Neural crest cell (in vitro differentiated cells): ENCODE measurements at regions not wholly inside any gene's neighbourhood (a gene's known extent, or its start where the extent isn't known, plus 50 kb on each side); places are given as distances from the start of the nearest gene placed in this dataset.

Experiments
- DNase-seq: peaks from one replicate; pipeline ENCODE4 v3.0.0; 2021; ENCODE audit warnings: low read depth, mixed read lengths, low spot score
- H3K27ac Mint-ChIP-seq: one replicate; pipeline ENCODE4 v1.8.0; 2021; ENCODE audit warnings: mild to moderate bottlenecking, mixed read lengths; ENCODE audit not compliant: unreplicated experiment
- H3K27me3 Mint-ChIP-seq: 2 replicates; pipeline ENCODE4 v1.8.0; 2021; ENCODE audit warnings: low read depth, mild to moderate bottlenecking, mixed read lengths
- H3K36me3 Mint-ChIP-seq: 2 replicates; pipeline ENCODE4 v1.8.0; 2021; ENCODE audit warnings: low read depth, mild to moderate bottlenecking, mixed read lengths
- H3K4me1 Mint-ChIP-seq: 2 replicates; pipeline ENCODE4 v1.8.0; 2021; ENCODE audit warnings: mixed read lengths
- H3K4me3 Mint-ChIP-seq: one replicate; pipeline ENCODE4 v1.8.0; 2021; ENCODE audit warnings: mild to moderate bottlenecking, mixed read lengths
- H3K9me3 Mint-ChIP-seq: 2 replicates; pipeline ENCODE4 v1.8.0; 2021; ENCODE audit warnings: mixed read lengths
- CTCF ChIP-seq: fragments of 200-600 bp; sonication (generic); conservative IDR thresholded peaks from 2 replicates; pipeline ENCODE4 v1.5.0; 2021; ENCODE audit warnings: antibody characterized with exemption, mild to moderate bottlenecking

DNA sequence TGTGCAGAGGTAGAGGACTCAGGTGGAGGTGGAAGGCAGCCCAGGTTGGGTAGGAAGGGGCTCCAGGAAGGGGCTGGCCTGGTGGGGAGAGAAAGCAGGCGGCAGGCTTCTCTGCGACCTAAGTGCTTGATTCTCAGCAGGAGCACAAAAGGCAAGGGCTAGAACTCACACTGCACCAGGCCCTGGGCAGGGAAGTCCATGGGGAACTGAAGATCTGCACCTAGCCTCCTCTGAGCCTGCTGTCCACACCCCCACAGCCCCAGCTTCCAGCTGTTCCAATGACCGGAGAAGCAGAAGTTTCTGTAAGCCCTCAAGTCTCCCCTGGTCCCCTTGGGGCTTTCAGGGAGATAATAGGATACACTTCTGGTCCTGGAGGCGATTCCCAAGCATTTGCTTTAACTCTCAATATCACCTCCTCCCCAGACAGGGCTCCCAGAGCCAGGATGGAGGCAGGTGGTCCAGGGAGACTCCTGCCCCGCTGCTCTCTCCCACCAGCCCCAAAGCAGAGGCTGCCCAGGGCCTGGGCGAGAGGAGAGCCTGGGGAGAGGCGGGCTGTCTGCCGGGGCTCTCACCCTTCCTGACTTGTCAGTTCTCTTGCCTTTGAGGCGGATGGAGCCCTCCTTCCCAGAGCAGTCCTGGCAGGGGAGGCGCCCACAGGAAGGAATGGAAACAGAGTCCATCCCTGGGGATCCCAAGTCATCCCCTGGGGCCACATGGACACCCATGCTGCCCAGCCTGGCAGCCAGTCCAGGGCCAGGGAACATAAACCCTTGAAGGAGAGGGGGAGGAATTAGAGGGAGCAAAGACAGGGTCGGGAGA is 126.0 kb downstream of the RBFOX3 start:
- no peak for DNase-seq
- Mint-ChIP-seq H3K4me1 (peaks cover 10% of the 10 kb centered on the region), H3K27me3 (peaks cover 4% of the 10 kb centered on the region), H3K27ac (peak overlapping the region; percentile 43), H3K4me3 (no peak overlapping the region), H3K9me3 (no peaks in the 10 kb centered on the region), H3K36me3 (no peaks in the 10 kb centered on the region)
- no peak for TF ChIP-seq CTCF

- no peak for TF ChIP-seq CTCF
- Mint-ChIP-seq H3K9me3 (no peaks in the 10 kb centered on the region), H3K4me3 (no peak overlapping the region), H3K27me3 (peaks cover 4% of the 10 kb centered on the region), H3K36me3 (no peaks in the 10 kb centered on the region), H3K27ac (no peak overlapping the region), H3K4me1 (peaks cover 10% of the 10 kb centered on the region)
- DNase-seq, result no peak
Measured at GRCh38 chr17:79483842-79484241, 127.0 kb downstream of the RBFOX3 start.

DNA sequence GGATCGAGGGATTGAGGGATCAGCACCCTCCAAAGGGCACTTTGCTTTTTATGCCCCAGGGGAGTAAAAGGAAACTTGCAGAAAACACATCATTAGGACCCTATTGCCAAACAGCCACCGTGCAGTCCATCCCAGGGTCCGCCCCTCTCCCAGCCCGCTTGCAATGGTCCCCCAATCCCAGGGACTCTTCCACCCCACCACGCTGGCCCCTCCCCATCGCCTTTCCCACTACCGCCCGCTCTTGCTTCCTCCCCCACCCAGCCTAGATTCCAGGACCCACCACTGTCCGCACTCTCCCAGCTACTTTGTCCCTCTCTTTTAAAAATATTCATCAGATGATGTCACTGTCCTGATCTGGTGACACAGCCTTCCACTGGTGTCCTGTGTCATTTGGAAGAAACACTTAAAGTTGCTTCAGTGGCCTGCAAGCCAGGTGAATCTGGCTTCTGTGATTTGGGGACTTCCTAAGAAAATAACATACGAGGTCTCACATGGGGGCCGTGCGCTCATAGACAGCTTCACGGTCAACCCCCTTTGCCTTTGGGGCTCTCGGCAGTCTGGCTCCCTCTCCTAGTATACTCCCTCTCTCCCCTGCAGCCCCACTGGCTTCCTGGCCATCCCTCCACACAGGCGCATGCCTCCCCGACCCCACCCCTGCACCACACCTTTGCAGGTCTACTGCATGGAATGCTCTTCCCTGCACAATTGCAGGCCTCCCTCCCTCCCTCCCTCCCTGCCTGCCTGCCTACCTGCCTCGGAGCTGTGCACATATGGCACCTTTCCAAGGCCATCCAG is 127.9 kb downstream of the RBFOX3 start:
- H3K27me3 Mint-ChIP-seq, result peaks cover 4% of the 10 kb centered on the region

DNA sequence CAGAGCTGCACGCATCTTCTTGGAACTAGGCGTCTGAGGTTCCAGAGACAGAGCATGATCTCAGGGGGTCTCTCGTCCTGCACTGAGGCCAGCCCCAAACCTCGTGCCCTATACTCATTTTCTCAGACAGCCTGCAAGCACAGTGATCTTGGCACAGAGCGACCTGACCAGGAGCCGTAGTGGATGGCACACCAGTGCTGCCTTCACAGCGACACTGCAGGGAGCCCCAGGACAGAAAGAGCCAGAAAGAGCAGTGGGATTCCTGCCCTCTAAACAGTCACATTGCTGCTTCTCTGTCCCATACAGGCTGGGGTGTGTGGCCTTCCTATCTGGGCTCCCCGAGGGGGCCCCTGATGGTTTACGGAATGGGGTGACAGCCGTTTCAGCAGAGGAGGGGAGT is 131.0 kb downstream of the RBFOX3 start:
- no peak overlapping the region for H3K4me3 Mint-ChIP-seq
- peaks cover 16% of the 10 kb centered on the region for H3K4me1 Mint-ChIP-seq
- H3K27me3 Mint-ChIP-seq, result peaks cover 6% of the 10 kb centered on the region
- TF ChIP-seq CTCF, result no peak
- H3K36me3 Mint-ChIP-seq, result no peaks in the 10 kb centered on the region
- no peaks in the 10 kb centered on the region for H3K9me3 Mint-ChIP-seq
- no peak overlapping the region for H3K27ac Mint-ChIP-seq
- DNase-seq, result no peak

More for the DNA sequence above, 127.9 kb downstream of the RBFOX3 start:
- TF ChIP-seq CTCF, result no peak
- peak; percentile 22 for DNase-seq
- no peaks in the 10 kb centered on the region for H3K9me3 Mint-ChIP-seq
- peaks cover 10% of the 10 kb centered on the region for H3K4me1 Mint-ChIP-seq
- H3K27ac Mint-ChIP-seq, result peak overlapping the region; percentile 3
- no peaks in the 10 kb centered on the region for H3K36me3 Mint-ChIP-seq
- H3K4me3 Mint-ChIP-seq, result no peak overlapping the region

DNA sequence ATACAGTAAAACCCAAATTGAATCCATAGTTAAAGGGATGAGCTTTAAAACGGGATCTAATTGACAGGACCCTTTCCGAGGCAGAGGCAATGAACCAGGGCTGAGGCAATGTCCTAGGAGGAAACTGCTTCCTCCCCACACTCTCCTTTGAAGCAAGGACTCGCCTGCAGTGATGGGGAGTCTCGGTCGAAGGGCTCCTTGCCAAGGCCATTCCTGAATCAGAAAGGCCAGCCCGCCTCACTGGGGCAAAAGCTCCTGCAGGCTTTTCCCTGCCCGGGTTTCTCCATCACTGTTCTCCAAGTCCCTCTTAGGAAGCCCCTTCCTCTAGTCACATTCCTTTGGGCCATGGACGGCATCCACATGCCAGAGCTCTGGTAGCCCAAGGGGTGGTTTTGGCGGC is 132.0 kb downstream of the RBFOX3 start:
- Mint-ChIP-seq H3K4me3 (no peak overlapping the region), H3K9me3 (no peaks in the 10 kb centered on the region), H3K36me3 (no peaks in the 10 kb centered on the region), H3K4me1 (peaks cover 16% of the 10 kb centered on the region), H3K27ac (no peak overlapping the region), H3K27me3 (peaks cover 6% of the 10 kb centered on the region)
- no peak for DNase-seq
- TF ChIP-seq CTCF, result no peak
